Peyer's patch (tissue), 4 donors: ENCODE measurements at regions not wholly inside any gene's neighbourhood (a gene's known extent, or its start where the extent isn't known, plus 50 kb on each side); places are given as distances from the start of the nearest gene placed in this dataset.

ENCODE experiments used
- DNase-seq, 3 donors: peaks; one replicate each; pipeline ENCODE4 v3.0.0-alpha.2; 2017 to 2019
- H3K27ac ChIP-seq, 4 donors: fragments of 200-600 bp; sonication (generic); one replicate each; pipeline ENCODE4 v1.5.1; 2016 to 2019
- H3K27me3 ChIP-seq, 2 donors: fragments of 200-600 bp; sonication (generic); one replicate each; pipeline ENCODE4 v1.5.1; 2019
- H3K36me3 ChIP-seq, 3 donors: fragments of 200-600 bp; sonication (generic); one replicate each; pipeline ENCODE4 v1.5.1; 2016 to 2019
- H3K4me1 ChIP-seq, 4 donors: fragments of 200-600 bp; sonication (generic); one replicate each; pipeline ENCODE4 v1.5.1; 2016 to 2019
- H3K4me3 ChIP-seq, 4 donors: fragments of 200-600 bp; sonication (generic); 1 replicate in 3 of 4; 2 replicates in 1 of 4; pipeline ENCODE4 v1.5.1; 2016 to 2019; ENCODE audit warnings: mild to moderate bottlenecking in 1 of 4
- H3K9me3 ChIP-seq, 4 donors: fragments of 200-600 bp; sonication (generic); one replicate each; pipeline ENCODE4 v1.5.1; 2016 to 2019; ENCODE audit warnings: mild to moderate bottlenecking in 1 of 4
- CTCF ChIP-seq, 6 experiments: fragments of 450-650 bp in 4 of 6; fragments of 200-600 bp in 2 of 6; sonication (generic) in 1 of 6; IDR thresholded peaks; one replicate each; pipeline ENCODE4 v1.5.1; 2017 to 2019; ENCODE audit warnings: antibody characterized with exemption in 6 of 6, mild to moderate bottlenecking in 3 of 6, moderate library complexity in 1 of 6
- POLR2A ChIP-seq, 2 donors: fragments of 450-650 bp; IDR thresholded peaks; one replicate each; pipeline ENCODE4 v1.5.1; 2017; ENCODE audit warnings: antibody characterized with exemption in 2 of 2, mild to moderate bottlenecking in 2 of 2, moderate library complexity in 2 of 2

- DNase-seq: no peak
- no peak overlapping the region for H3K27ac ChIP-seq
- H3K4me3 ChIP-seq: no peak overlapping the region
- no peaks in the 10 kb centered on the region for H3K9me3 ChIP-seq
- H3K27me3 ChIP-seq: no peaks in the 10 kb centered on the region
- no peaks in the 10 kb centered on the region for H3K4me1 ChIP-seq
- TF ChIP-seq POLR2A (IDR thresholded peaks at IDR 0.05) (no peak), CTCF (IDR thresholded peaks at IDR 0.05) (no peak)
- no peaks in the 10 kb centered on the region for H3K36me3 ChIP-seq
Measured at GRCh38 chr1:119235120-119235519, 94.7 kb upstream of the WARS2 start.

- Histone ChIP-seq H3K27me3 (no peaks in the 10 kb centered on the region), H3K4me3 (no peak overlapping the region), H3K36me3 (no peaks in the 10 kb centered on the region), H3K4me1 (no peaks in the 10 kb centered on the region), H3K9me3 (no peaks in the 10 kb centered on the region), H3K27ac (no peak overlapping the region)
- DNase-seq: no peak
- no peak for TF ChIP-seq CTCF (IDR thresholded peaks at IDR 0.05)
- no peak for TF ChIP-seq POLR2A (IDR thresholded peaks at IDR 0.05)
Measured at GRCh38 chr1:119245881-119246280, 105.4 kb upstream of the WARS2 start.

DNA sequence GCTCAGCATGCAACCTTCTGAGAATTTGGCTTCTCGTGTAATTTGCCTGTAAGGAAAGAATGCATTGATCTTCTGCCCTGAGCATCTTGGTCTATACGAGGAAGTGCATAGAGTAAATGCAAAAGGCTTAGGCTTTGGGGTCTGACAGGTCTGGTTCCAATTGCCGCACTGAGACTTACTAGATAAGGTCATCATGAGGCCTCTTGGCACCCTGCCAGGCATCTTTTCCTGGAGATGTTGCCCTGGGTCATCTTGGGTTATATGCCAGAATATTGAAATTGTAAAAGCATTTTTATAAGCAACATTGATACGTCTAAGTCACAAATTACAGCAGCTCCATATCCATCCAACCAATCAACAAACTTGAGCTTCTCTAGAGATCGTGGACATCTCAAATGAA, 108.8 kb upstream of the WARS2 start:
- Histone ChIP-seq H3K27me3 (no peaks in the 10 kb centered on the region), H3K36me3 (no peaks in the 10 kb centered on the region), H3K4me1 (no peaks in the 10 kb centered on the region), H3K9me3 (no peaks in the 10 kb centered on the region), H3K4me3 (no peak overlapping the region), H3K27ac (no peak overlapping the region)
- DNase-seq: no peak
- TF ChIP-seq POLR2A (IDR thresholded peaks at IDR 0.05) (no peak), CTCF (IDR thresholded peaks at IDR 0.05) (no peak)

GRCh38 chr1:119250299-119250698, 109.8 kb upstream of the WARS2 start:
- no peaks in the 10 kb centered on the region for H3K9me3 ChIP-seq
- H3K27me3 ChIP-seq: no peaks in the 10 kb centered on the region
- no peak for TF ChIP-seq POLR2A (IDR thresholded peaks at IDR 0.05)
- H3K4me3 ChIP-seq: no peak overlapping the region
- no peaks in the 10 kb centered on the region for H3K36me3 ChIP-seq
- DNase-seq: no peak
- H3K27ac ChIP-seq: no peak overlapping the region
- no peaks in the 10 kb centered on the region for H3K4me1 ChIP-seq

DNA sequence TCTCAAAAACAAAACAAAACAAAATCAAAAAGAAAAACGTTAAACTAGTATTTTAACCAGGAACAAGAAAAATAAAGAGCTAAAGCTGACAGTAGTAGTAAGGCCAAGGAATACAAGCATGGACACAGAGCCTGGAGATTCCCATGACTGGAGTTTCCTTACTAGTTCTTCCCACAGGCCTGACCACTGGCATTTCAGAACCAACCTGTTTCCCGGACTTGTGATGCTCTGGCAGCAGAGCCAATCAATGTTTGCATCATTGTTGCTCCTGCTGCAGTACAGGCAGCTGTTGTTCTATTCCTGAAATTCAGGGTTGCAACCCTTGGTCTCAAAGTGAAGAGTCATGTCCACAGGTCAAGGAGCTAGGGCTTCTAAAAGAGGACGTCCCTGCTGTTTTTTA, 111.3 kb upstream of the WARS2 start:
- Histone ChIP-seq H3K36me3 (no peaks in the 10 kb centered on the region), H3K4me1 (no peaks in the 10 kb centered on the region), H3K9me3 (no peaks in the 10 kb centered on the region), H3K27me3 (no peaks in the 10 kb centered on the region), H3K27ac (no peak overlapping the region), H3K4me3 (no peak overlapping the region)
- no peak for DNase-seq
- TF ChIP-seq POLR2A (IDR thresholded peaks at IDR 0.05) (no peak), CTCF (IDR thresholded peaks at IDR 0.05) (no peak)

- TF ChIP-seq POLR2A (IDR thresholded peaks at IDR 0.05) (no peak), CTCF (IDR thresholded peaks at IDR 0.05) (no peak)
- no peak overlapping the region for H3K4me3 ChIP-seq
- H3K4me1 ChIP-seq: no peaks in the 10 kb centered on the region
- no peaks in the 10 kb centered on the region for H3K9me3 ChIP-seq
- DNase-seq: no peak
- no peak overlapping the region for H3K27ac ChIP-seq
- H3K36me3 ChIP-seq: no peaks in the 10 kb centered on the region
- no peaks in the 10 kb centered on the region for H3K27me3 ChIP-seq
Measured at GRCh38 chr1:119253366-119253765, 112.9 kb upstream of the WARS2 start.
